H9 (cell line): ENCODE measurements at regions not wholly inside any gene's neighbourhood (a gene's known extent, or its start where the extent isn't known, plus 50 kb on each side); places are given as distances from the start of the nearest gene placed in this dataset.
A peak's percentile ranks its signal among the peaks of the same experiment; 100 is the strongest.

Experiments
- DNase-seq: peaks from one replicate; pipeline ENCODE4 v3.0.0-alpha.2; 2017
- H2AFZ ChIP-seq: one replicate; pipeline ENCODE4 v1.6.1; 2013; ENCODE audit warnings: mild to moderate bottlenecking, low read length, control low read depth, moderate library complexity
- H2AK5ac ChIP-seq: 2 replicates; pipeline ENCODE4 v1.6.1; 2013; ENCODE audit warnings: low read length, control low read depth, mixed read lengths; ENCODE audit not compliant: insufficient read length
- H2BK120ac ChIP-seq: one replicate; pipeline ENCODE4 v1.6.1; 2013; ENCODE audit warnings: low read depth, mild to moderate bottlenecking, low read length, control low read depth, inconsistent platforms; ENCODE audit not compliant: poor library complexity, severe bottlenecking
- H2BK12ac ChIP-seq: 2 replicates; pipeline ENCODE4 v1.6.1; 2013; ENCODE audit warnings: low read length, control low read depth, mixed read lengths, low read depth; ENCODE audit not compliant: insufficient read length
- H2BK15ac ChIP-seq: 2 replicates; pipeline ENCODE4 v1.6.1; 2013; ENCODE audit warnings: low read depth, low read length, control low read depth
- H2BK20ac ChIP-seq: one replicate; pipeline ENCODE4 v1.6.1; 2013; ENCODE audit warnings: low read depth, mild to moderate bottlenecking, low read length, control low read depth, inconsistent platforms; ENCODE audit not compliant: poor library complexity, severe bottlenecking
- H2BK5ac ChIP-seq: 2 replicates; pipeline ENCODE4 v1.6.1; 2013; ENCODE audit warnings: low read length, control low read depth, mixed read lengths; ENCODE audit not compliant: insufficient read length
- H3K14ac ChIP-seq: 2 replicates; pipeline ENCODE4 v1.6.1; 2013; ENCODE audit warnings: low read length, control low read depth; ENCODE audit not compliant: insufficient read depth
- H3K18ac ChIP-seq: 2 replicates; pipeline ENCODE4 v1.6.1; 2013; ENCODE audit warnings: low read depth, mild to moderate bottlenecking, mixed read lengths, low read length, control low read depth; ENCODE audit not compliant: insufficient read length
- H3K23ac ChIP-seq: 2 replicates; pipeline ENCODE4 v1.6.1; 2013; ENCODE audit warnings: low read length, control low read depth, mixed read lengths, low read depth; ENCODE audit not compliant: insufficient read length
- H3K23me2 ChIP-seq: 2 replicates; pipeline ENCODE4 v1.6.1; 2013; ENCODE audit warnings: low read depth, mild to moderate bottlenecking, mixed read lengths, low read length, control low read depth; ENCODE audit not compliant: insufficient read length, poor library complexity, severe bottlenecking
- H3K27ac ChIP-seq: 2 replicates; pipeline ENCODE4 v1.5.1; 2013; ENCODE audit warnings: low read length, control low read depth, mixed read lengths, low read depth; ENCODE audit not compliant: insufficient read length
- H3K27me3 ChIP-seq: 2 replicates; pipeline ENCODE4 v1.6.1; 2013; ENCODE audit warnings: low read length, control low read depth, inconsistent platforms; ENCODE audit not compliant: insufficient read depth
- H3K4ac ChIP-seq: 2 replicates; pipeline ENCODE4 v1.6.1; 2013; ENCODE audit warnings: low read depth, mild to moderate bottlenecking, control low read depth, inconsistent platforms, low read length, moderate library complexity
- H3K4me1 ChIP-seq: 2 replicates; pipeline ENCODE4 v1.6.1; 2013; ENCODE audit warnings: low read length, control low read depth, inconsistent platforms; ENCODE audit not compliant: insufficient read depth
- H3K4me2 ChIP-seq: 2 replicates; pipeline ENCODE4 v1.6.1; 2013; ENCODE audit warnings: low read length, control low read depth, mixed read lengths; ENCODE audit not compliant: insufficient read length, insufficient read depth
- H3K56ac ChIP-seq: 2 replicates; pipeline ENCODE4 v1.6.1; 2013; ENCODE audit warnings: low read depth, mild to moderate bottlenecking, mixed read lengths, low read length, control low read depth; ENCODE audit not compliant: insufficient read length
- H3K79me1 ChIP-seq: 2 replicates; pipeline ENCODE4 v1.6.1; 2013; ENCODE audit warnings: low read depth, mild to moderate bottlenecking, moderate library complexity, low read length, control low read depth, inconsistent platforms; ENCODE audit not compliant: insufficient read depth, poor library complexity, severe bottlenecking
- H3K79me2 ChIP-seq: 2 replicates; pipeline ENCODE4 v1.6.1; 2013; ENCODE audit warnings: low read length, control low read depth, inconsistent platforms; ENCODE audit not compliant: insufficient read depth
- H3K9ac ChIP-seq: 2 replicates; pipeline ENCODE4 v1.6.1; 2013; ENCODE audit warnings: low read length, control low read depth, mixed read lengths; ENCODE audit not compliant: insufficient read length; ENCODE audit errors: extremely low read depth
- H3K9me3 ChIP-seq: one replicate; pipeline ENCODE4 v1.6.1; 2013; ENCODE audit warnings: low read depth, low read length, inconsistent platforms; ENCODE audit not compliant: control insufficient read depth
- H3T11ph ChIP-seq: one replicate; pipeline ENCODE4 v1.6.1; 2013; ENCODE audit warnings: mild to moderate bottlenecking, low read length, control low read depth, inconsistent platforms
- H4K20me1 ChIP-seq: one replicate; pipeline ENCODE4 v1.6.1; 2013; ENCODE audit not compliant: control insufficient read depth, insufficient read length, insufficient read depth
- H4K5ac ChIP-seq: 2 replicates; pipeline ENCODE4 v1.6.1; 2013; ENCODE audit warnings: low read depth, mild to moderate bottlenecking, mixed read lengths, low read length, control low read depth; ENCODE audit not compliant: insufficient read length
- H4K8ac ChIP-seq: replicated peaks from 2 replicates; pipeline ENCODE4 v1.6.1; 2013; ENCODE audit warnings: low read length, control low read depth, mixed read lengths, low read depth; ENCODE audit not compliant: insufficient read length
- H4K91ac ChIP-seq: 2 replicates; pipeline ENCODE4 v1.6.1; 2013; ENCODE audit warnings: low read depth, mild to moderate bottlenecking, moderate library complexity, mixed read lengths, low read length, control low read depth; ENCODE audit not compliant: insufficient read length
- H3K27ac Mint-ChIP-seq, 3 experiments: 2 replicates in 2 of 3; 3 replicates in 1 of 3; pipeline ENCODE4 v1.8.0; 2020 to 2021; ENCODE audit warnings: mixed read lengths in 3 of 3, mild to moderate bottlenecking in 1 of 3, moderate library complexity in 1 of 3
- H3K27me3 Mint-ChIP-seq: 2 replicates; pipeline ENCODE4 v1.8.0; 2021; ENCODE audit warnings: low read depth, mild to moderate bottlenecking, moderate library complexity, mixed read lengths
- H3K36me3 Mint-ChIP-seq, 3 experiments: 2 replicates in 2 of 3; 3 replicates in 1 of 3; pipeline ENCODE4 v1.8.0; 2020 to 2021; ENCODE audit warnings: low read depth in 3 of 3, mixed read lengths in 3 of 3; ENCODE audit not compliant: insufficient read depth in 1 of 3
- H3K4me1 Mint-ChIP-seq, 2 experiments: 2 replicates each; pipeline ENCODE4 v1.8.0; 2020; ENCODE audit warnings: mixed read lengths in 2 of 2
- H3K4me3 Mint-ChIP-seq, 2 experiments: 2 replicates in 1 of 2; 3 replicates in 1 of 2; pipeline ENCODE4 v1.8.0; 2020 to 2021; ENCODE audit warnings: mild to moderate bottlenecking in 2 of 2, mixed read lengths in 2 of 2, moderate library complexity in 1 of 2
- H3K9me3 Mint-ChIP-seq, 2 experiments: 2 replicates in 1 of 2; 3 replicates in 1 of 2; pipeline ENCODE4 v1.8.0; 2020; ENCODE audit warnings: mild to moderate bottlenecking in 2 of 2, mixed read lengths in 2 of 2, moderate library complexity in 1 of 2
- CTCF ChIP-seq: fragments of 200-600 bp; sonication (generic); conservative IDR thresholded peaks from 3 replicates; pipeline ENCODE4 v1.8.0; 2021; ENCODE audit warnings: antibody characterized with exemption, mild to moderate bottlenecking
- WGBS: extraction: QIAGEN DNeasy Blood & Tissue Kit; methylation state at CpG from one replicate; pipeline ENCODE4 v1.1.7; 2013; ENCODE audit warnings: missing lambda C conversion rate, low lambda C conversion rate, mixed read lengths; ENCODE audit not compliant: insufficient read length; ENCODE audit errors: extremely low coverage; 5-methylcytosine and 5-hydroxymethylcytosine counted together

- no CpG with 5 or more reads among the region's 18 CpGs for WGBS
- H3K4me2 ChIP-seq = no peak overlapping the region
- no peak overlapping the region for H3K23ac ChIP-seq
These were observed 248.1 kb upstream of the SALL3 start for GRCh38 chr18:78731398-78732032.

More at GRCh38 chr18:78731398-78732032, 248.1 kb upstream of the SALL3 start:
- no peaks in the 10 kb centered on the region; a peak in 1 of 7 replicates for H3K36me3 Mint-ChIP-seq
- Histone ChIP-seq H2AFZ (no peak overlapping the region), H3K14ac (no peak overlapping the region; the same call in 1 of the 2 replicates), H3K56ac (no peak overlapping the region), H3K23me2 (no peaks in the 10 kb centered on the region), H3K79me1 (no peaks in the 10 kb centered on the region), H2AK5ac (no peak overlapping the region), H4K20me1 (no peaks in the 10 kb centered on the region), H2BK15ac (no peak overlapping the region), H4K5ac (no peak overlapping the region), H2BK12ac (no peak overlapping the region), H3T11ph (no peak overlapping the region), H2BK5ac (no peak overlapping the region), H4K8ac (no peak overlapping the region), H2BK120ac (no peak overlapping the region), H3K4ac (no peak overlapping the region), H3K4me1 (no peaks in the 10 kb centered on the region), H2BK20ac (no peak overlapping the region), H3K27ac (no peak overlapping the region), H4K91ac (no peak overlapping the region), H3K9ac (no peak overlapping the region), H3K79me2 (no peaks in the 10 kb centered on the region), H3K9me3 (no peaks in the 10 kb centered on the region), H3K27me3 (no peaks in the 10 kb centered on the region), H3K18ac (no peak overlapping the region)
- no peak overlapping the region for H3K4me3 Mint-ChIP-seq
- TF ChIP-seq CTCF = no peak
- no peaks in the 10 kb centered on the region for H3K4me1 Mint-ChIP-seq
- no peak overlapping the region for H3K27ac Mint-ChIP-seq
- H3K27me3 Mint-ChIP-seq = peaks cover 4% of the 10 kb centered on the region
- no peaks in the 10 kb centered on the region; a peak in 1 of 5 replicates for H3K9me3 Mint-ChIP-seq
- DNase-seq = peak; percentile 20
